CD4-positive, alpha-beta T cell treated with Interleukin-17A for 4 hours (primary cell): ENCODE measurements at regions not wholly inside any gene's neighbourhood (a gene's known extent, or its start where the extent isn't known, plus 50 kb on each side); places are given as distances from the start of the nearest gene placed in this dataset.

Experiments used
- DNase-seq: peaks from one replicate; pipeline ENCODE4 v3.0.0-alpha.2; 2020; ENCODE audit warnings: mixed read lengths

DNA sequence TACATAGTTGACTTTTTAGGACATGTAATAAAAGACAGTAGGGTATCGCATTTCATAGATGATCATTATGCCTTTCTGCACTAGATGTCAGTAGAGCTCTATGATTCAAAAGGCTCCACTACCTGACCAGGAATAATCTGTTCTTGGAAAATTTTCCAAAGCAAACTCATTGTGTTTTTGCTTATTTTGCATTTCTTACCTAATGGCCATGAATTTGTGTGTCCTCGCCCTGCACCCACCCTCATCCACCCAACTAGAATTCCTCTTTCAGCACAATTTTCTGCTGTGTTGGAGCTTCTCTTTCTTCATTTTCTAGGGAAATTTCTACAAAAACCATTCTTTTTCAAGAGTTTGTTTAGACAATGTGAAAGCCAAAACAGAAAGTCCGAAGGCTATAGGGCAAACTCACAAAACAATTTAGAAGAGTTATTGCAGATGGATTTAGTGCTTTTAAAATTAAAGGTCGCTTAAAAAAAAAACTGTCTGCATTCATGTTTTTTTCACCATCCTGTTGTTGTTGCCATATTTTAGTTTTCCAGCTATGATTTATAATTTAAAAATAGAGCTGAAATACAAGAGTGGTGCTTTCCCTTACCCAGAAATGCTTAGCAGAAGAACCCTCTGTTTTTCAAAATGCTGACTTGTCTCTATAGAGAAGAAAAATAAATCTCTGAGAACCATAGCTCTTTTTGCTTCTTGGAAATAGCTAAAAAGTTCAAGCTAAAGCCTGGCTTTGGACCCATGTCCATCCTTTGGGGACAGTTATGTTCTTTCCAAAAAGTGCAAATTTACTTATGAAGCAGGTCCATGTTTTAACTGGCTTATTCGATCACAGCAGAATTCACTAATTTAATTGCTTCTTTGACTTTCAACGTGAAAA, 183.7 kb downstream of the SPATA18 start:
- DNase-seq: no peak

DNA sequence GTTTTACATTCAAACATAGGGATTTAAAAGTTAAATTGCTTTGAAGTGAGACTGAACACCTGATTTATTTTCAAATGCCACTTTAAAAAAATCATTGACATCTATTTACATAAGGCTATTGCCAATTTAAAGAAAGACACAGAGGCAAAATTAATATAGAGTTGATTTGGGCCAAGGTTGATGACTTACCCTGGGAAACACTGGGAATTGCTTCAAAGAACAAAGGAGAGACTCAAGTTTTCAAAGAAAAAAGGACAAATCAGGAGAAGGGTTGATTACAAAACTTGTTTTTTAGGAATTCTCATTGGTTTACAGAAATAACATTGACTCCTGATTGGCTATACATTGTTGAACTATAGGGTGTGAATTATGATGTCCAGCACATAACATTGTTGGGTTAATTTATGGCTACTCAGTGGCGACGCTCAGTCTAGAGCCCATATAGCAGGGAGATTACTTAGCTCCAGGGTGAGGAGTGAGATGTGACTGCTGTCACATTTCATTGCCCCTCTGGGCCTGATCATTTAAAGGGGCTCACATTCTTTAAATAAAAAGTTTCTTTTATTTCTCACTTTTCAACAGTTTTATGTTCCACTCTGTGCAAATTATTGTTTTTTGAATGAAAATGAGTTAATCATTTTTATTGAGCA, 184.6 kb downstream of the SPATA18 start:
- no peak for DNase-seq

- no peak for DNase-seq
Observed at GRCh38 chr4:52241916-52242315, 190.8 kb downstream of the SPATA18 start.

DNA sequence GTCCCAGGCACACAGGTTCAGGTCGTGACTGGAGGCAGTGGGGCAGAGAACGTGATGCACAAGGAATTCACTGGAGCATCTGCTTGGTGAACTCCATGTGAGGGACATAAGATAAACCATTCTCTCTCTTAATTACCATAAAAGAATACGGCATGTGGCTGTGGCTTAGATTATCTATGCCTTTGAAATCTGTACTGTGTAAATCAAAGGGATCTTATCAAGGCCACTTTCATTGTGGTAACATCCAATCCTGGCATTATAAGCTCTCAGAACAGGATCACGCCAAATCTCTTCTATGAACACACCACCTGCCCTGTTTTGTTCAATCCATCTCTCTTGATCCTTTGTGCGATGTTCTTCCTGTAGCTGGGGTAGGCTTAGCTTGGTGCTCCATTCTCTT, 192.3 kb downstream of the SPATA18 start:
- DNase-seq: no peak

DNA sequence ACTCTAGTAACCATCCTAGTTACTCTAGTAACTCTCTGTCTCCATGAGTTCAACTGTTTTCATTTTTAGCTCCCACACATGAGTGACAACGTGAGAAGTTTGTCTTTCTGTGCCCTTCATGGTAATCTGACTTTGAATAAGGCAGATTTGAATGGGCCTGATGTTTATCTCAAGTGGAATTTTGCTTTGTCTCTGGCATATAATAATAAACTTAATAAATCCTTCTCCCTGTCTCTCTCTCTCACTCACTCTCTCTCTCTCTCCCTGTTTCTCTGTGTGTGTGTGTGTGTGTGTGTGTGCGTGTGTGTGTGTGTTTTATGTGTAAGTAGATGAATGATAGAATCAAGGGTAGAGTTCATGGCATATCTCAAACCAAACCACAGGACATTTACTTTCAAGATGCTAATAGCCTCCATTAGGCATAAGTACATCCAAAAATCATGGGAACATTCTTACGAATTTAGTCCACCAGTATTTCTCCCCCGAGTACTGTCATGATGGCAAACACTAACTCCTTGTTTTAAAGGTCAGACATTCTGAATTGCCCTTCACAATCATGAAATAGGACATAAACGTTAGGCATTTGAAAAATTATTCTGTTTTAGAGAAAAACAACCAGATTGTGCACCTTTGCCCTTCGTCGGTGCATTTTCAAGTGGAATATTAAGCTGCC, 193.1 kb downstream of the SPATA18 start:
- DNase-seq: no peak

- DNase-seq: no peak
Observed at GRCh38 chr4:52244848-52245247, 193.7 kb downstream of the SPATA18 start.

DNA sequence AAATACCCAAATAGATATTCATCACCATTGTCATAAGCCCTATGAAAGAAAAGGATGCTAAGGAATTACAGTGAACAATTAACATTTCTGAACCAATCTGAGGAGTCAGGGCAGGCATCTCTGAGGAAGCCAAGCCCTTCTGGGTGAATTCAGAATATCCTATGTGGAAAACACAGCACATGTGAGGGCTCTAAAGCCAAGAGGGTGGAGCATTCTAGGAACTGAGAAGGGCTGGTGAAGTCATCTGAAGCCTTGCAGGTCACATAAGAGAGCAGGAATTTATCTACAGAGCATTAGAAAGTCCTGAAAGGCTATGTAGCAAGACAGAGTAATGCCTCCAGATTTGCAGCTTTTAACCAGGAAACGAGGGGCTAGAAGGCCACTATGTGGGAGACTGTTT, 195.7 kb downstream of the SPATA18 start:
- no peak for DNase-seq

DNA sequence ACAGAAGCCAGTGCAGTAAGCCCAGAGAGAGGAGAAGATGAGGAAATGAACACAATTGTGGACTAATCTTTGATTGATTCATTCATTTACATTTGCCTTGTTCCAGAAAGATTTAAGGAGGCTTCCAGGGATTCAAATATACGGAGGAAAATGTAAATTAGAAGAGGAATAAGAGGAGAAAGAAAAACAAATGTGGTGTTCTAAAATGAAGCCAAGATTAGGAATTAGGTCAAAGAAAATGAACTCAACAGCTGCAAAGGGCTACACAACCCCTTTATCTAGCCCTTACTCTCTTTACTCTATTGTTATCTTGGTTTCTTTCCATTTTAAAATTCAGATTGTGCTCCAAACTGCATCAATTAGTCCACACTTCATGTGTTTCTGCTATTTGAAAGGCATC, 196.8 kb downstream of the SPATA18 start:
- DNase-seq: no peak

DNA sequence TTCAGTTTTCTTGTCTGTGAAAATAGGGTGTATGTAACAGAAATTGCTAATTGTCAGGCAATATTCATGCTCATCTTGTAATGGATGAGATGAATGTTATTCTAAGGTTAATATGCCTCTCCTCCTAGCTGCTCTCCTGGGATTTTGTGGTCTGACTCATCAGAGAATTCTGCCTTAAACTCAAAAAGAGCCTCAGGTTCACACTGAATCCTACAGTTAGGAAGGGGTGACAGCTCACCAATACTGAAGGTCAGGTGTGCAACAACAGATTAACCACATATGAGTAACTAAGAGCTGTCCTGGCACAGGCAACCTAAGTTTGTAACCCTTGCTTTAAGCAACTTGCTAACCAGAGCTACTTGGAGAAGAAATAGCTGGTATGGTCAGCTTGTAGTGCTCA, 197.7 kb downstream of the SPATA18 start:
- no peak for DNase-seq

- no peak for DNase-seq
Observed at GRCh38 chr4:52249581-52249980, 198.5 kb downstream of the SPATA18 start.

DNA sequence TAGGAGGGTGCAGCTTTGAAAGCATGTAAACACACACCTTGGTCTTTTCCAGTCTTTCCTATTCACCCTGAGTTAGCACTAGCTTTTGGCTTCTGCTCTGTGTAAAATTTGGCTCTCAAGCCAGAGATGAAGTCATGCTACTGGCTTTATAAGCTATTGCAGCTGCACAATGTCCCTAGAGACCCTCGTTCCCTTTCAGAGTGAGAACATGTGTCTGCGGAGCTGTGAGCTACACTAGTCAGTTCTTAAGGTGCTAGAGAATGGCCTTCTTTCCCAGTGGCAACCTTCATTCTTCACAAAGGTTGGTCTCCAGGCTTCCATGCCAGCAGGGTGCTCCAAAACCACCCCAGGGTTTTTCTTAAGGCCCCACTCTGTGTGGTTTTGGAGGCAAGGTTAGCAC, 199.1 kb downstream of the SPATA18 start:
- no peak for DNase-seq

GRCh38 chr4:52251864-52252263, 200.8 kb downstream of the SPATA18 start:
- no peak for DNase-seq

DNA sequence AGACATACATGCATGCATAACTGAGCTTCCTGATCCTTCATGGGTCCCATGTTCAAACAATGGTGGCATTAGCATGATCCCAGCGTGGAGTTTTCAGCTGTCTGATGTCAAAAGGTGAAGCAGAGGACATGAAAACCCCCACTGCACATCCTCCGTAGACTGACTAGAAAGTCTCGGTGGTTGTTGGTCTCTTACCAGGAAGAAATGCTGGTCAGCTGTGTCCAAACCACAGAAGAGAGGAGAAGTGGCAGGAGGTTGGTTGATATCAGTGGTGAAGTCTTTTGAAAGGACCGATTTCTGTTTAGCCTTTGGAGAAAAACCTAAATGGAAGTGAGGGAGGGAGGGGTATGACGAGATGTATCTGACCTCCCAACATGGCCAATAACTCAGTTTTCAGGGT, 201.9 kb downstream of the SPATA18 start:
- DNase-seq: no peak

DNA sequence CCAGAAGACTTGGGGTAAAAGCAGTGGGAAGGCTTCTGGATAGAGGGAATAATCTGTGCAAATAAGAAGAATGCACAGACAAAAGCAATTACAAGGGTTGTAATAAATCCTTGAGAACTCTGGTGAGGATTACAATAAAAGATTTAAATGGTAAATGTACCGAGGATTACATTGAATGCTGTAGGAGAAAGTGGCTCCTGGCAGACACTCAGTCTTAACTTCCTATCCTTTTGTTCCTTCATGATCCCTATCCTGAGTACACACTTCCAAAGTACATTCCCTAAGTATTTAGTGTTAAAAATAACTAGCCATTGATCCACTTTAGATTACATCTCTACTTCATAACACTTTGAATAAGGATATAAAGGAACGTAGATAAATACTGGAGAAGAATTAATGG, 205.4 kb downstream of the SPATA18 start:
- no peak for DNase-seq

DNA sequence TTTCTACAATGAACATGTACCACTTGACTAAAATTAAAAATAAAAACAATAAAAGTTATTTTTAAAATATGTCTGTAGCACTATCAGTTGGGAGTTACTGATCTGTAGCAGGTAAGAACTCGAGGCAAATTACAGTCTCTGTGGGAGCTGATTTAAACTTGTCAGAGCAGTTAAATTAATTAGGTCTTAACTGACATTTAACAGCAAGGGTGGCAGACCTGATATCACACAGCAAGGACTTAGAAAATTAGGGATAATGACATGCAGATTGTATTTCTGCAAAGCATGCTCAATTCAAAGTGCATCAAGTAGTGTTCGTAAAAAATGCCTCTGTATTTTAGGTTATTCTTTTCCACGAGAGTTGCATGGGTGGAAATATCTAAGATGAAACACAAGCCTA, 208.9 kb downstream of the SPATA18 start:
- no peak for DNase-seq

DNA sequence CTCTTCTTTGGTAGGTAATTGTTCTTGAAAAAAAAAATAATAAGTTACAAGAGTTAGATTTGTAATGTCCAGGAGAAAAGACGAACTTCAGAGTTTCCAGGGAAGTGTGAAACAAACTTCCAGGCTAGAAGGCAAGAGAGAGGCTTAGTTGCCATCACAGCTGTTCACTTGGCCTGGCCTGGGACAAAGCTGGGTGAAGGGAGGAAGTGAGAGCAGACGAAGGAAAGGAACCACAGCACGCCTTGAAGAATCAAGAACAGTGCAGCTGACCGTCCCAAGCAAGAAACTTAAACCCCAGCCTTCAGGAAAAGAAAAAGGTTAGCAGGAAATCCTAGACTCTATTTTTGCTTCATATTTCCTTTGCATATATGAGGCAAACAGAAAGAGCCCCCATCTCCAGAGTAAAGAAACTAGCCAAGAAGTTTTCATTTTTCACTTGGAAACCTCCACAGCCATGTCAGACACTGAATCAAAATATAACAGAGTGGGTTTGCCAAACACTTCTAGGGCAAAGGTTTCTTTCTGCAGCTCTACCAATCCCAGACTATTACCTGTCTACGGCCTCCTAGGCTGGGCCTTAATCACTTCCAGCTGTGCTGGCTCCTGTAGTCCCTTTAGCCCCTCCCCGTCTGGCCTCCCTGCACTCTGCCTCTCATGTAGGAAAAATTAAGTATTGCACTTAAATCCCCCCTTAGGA, 209.6 kb downstream of the SPATA18 start:
- no peak for DNase-seq

GRCh38 chr4:52263607-52264006, 212.5 kb downstream of the SPATA18 start:
- DNase-seq: no peak

- DNase-seq: no peak
Observed at GRCh38 chr4:52265781-52266525, 214.8 kb downstream of the SPATA18 start.

DNA sequence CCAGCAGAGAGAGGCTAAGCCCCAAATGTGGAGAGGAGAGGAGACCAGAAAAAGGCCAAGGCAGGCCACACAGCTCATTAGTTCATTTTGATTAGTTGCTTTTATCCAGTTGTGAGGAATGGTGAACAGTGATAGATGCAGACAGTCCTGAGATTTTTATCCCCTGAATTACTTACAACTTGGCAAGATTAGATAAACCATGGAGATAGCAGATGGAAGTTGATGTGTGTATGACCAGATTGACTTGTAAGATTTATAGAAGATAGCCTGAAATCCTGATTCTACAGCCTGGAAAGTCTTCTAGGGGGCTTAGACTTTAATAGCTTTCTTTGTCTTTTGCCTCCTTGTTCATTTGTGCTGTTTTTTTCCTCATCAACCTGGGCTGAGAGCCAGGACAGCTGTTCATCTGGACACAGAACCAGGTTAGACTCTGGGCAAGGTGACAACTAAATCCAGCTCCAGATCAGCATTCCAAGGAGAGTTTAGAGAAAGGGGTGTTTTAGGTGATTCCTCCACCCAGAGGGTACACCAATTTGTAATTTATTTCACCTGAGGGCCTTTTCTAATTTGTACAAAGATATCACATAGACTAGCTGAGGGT, 215.5 kb downstream of the SPATA18 start:
- no peak for DNase-seq

GRCh38 chr4:52269761-52270160, 218.7 kb downstream of the SPATA18 start:
- no peak for DNase-seq

GRCh38 chr4:52273885-52274284, 222.8 kb downstream of the SPATA18 start:
- no peak for DNase-seq

- DNase-seq: no peak
Observed at GRCh38 chr4:52288212-52288855, 237.2 kb downstream of the SPATA18 start.
